ENCODE measurements at regions not wholly inside any gene's neighbourhood (a gene's known extent, or its start where the extent isn't known, plus 50 kb on each side); places are given as distances from the start of the nearest gene placed in this dataset.

- TF ChIP-seq CTCF (IDR thresholded peaks at IDR 0.05 in 2 of 3, conservative IDR thresholded peaks at IDR 0.05 in 1 of 3; ENCODE audit: borderline replicate concordance in 1 of 3, insufficient read depth in 1 of 3, low read depth in 2 of 3, low read length in 2 of 3) (no peak), POLR2AphosphoS5 (IDR thresholded peaks at IDR 0.05; ENCODE audit: low read depth, low read length) (no peak), EGR1 (IDR thresholded peaks at IDR 0.05; ENCODE audit: low read depth) (no peak), ZNF274 (IDR thresholded peaks at IDR 0.05; ENCODE audit: low read depth, low read length) (no peak), ZBTB33 (IDR thresholded peaks at IDR 0.05; ENCODE audit: extremely low read depth, insufficient replicate concordance, low read length) (no peak), JUND (IDR thresholded peaks at IDR 0.05) (no peak), EZH2 (IDR thresholded peaks at IDR 0.05) (no peak)
Measured at GRCh38 chr6:9420316-9421015, 985.1 kb upstream of the SLC35B3 start.
